ENCODE measurements at regions not wholly inside any gene's neighbourhood (a gene's known extent, or its start where the extent isn't known, plus 50 kb on each side); places are given as distances from the start of the nearest gene placed in this dataset.

- TF ChIP-seq L3MBTL2 (conservative IDR thresholded peaks at IDR 0.05) (no peak), FOXM1 (IDR thresholded peaks at IDR 0.05; ENCODE audit: borderline replicate concordance) (no peak), NFRKB (IDR thresholded peaks at IDR 0.05) (no peak)
- CTCF ChIA-PET, result no interaction called here
- no peak for DNase-seq (ENCODE audit: extremely low spot score)
- POLR2A ChIA-PET, result no interaction called here
Measured at GRCh38 chr4:138311771-138312535, 69.8 kb upstream of the SLC7A11 start.

GRCh38 chr4:138310991-138311390 is 68.8 kb upstream of the SLC7A11 start:
- TF ChIP-seq FOXM1 (IDR thresholded peaks at IDR 0.05; ENCODE audit: borderline replicate concordance) (no peak), PKNOX1 (IDR thresholded peaks at IDR 0.05) (no peak), BHLHE40 (IDR thresholded peaks at IDR 0.05; ENCODE audit: borderline replicate concordance) (no peak), ZNF384 (IDR thresholded peaks at IDR 0.05) (no peak), FOXA1 (IDR thresholded peaks at IDR 0.05) (no peak), LEF1 (IDR thresholded peaks at IDR 0.05; ENCODE audit: borderline replicate concordance) (no peak), FOXK2 (IDR thresholded peaks at IDR 0.05) (no peak)
- ChIA-PET POLR2A (interaction anchor here (0.6 kb wide), 1 partner anchor 948 kb away, joined by 3 read pairs; no protein-coding TSS in a partner anchor), CTCF (no interaction called here)
- no peak for DNase-seq (ENCODE audit: extremely low spot score)

GRCh38 chr4:138310498-138310897 is 68.3 kb upstream of the SLC7A11 start:
- DNase-seq (ENCODE audit: extremely low spot score), result no peak
- TF ChIP-seq SUZ12 (IDR thresholded peaks at IDR 0.05), result no peak
- no peak for TF ChIP-seq TARDBP (IDR thresholded peaks at IDR 0.05)
- no peak for TF ChIP-seq CTBP1 (IDR thresholded peaks at IDR 0.05; ENCODE audit: borderline replicate concordance)
- TF ChIP-seq LEF1 (IDR thresholded peaks at IDR 0.05; ENCODE audit: borderline replicate concordance), result no peak
- TF ChIP-seq ELF4 (IDR thresholded peaks at IDR 0.05), result no peak
- no peak for TF ChIP-seq BHLHE40 (IDR thresholded peaks at IDR 0.05; ENCODE audit: borderline replicate concordance)
- TF ChIP-seq ARNT (IDR thresholded peaks at IDR 0.05), result no peak
- no peak for TF ChIP-seq FOXM1 (IDR thresholded peaks at IDR 0.05; ENCODE audit: borderline replicate concordance)
- no peak for TF ChIP-seq L3MBTL2 (conservative IDR thresholded peaks at IDR 0.05)
- TF ChIP-seq HDGF (IDR thresholded peaks at IDR 0.05; ENCODE audit: borderline replicate concordance), result no peak
- no peak for TF ChIP-seq NFRKB (IDR thresholded peaks at IDR 0.05)
- no peak for TF ChIP-seq ZNF384 (IDR thresholded peaks at IDR 0.05)
- TF ChIP-seq SP1 (IDR thresholded peaks at IDR 0.05), result no peak
- ChIA-PET CTCF (no interaction called here), POLR2A (interaction anchor here (0.6 kb wide), 1 partner anchor 948 kb away, joined by 3 read pairs; no protein-coding TSS in a partner anchor)

GRCh38 chr4:138308356-138308755 is 66.2 kb upstream of the SLC7A11 start:
- TF ChIP-seq SP1 (IDR thresholded peaks at IDR 0.05), result no peak
- no peak for TF ChIP-seq L3MBTL2 (conservative IDR thresholded peaks at IDR 0.05)
- no peak for TF ChIP-seq HDGF (IDR thresholded peaks at IDR 0.05; ENCODE audit: borderline replicate concordance)
- TF ChIP-seq FOXA1 (IDR thresholded peaks at IDR 0.05), result no peak
- TF ChIP-seq SUZ12 (IDR thresholded peaks at IDR 0.05), result no peak
- TF ChIP-seq NFRKB (IDR thresholded peaks at IDR 0.05), result no peak
- TF ChIP-seq PKNOX1 (IDR thresholded peaks at IDR 0.05), result no peak
- no peak for TF ChIP-seq CTBP1 (IDR thresholded peaks at IDR 0.05; ENCODE audit: borderline replicate concordance)
- no peak for TF ChIP-seq ELF4 (IDR thresholded peaks at IDR 0.05)
- TF ChIP-seq ZNF384 (IDR thresholded peaks at IDR 0.05), result no peak
- TF ChIP-seq FOXK2 (IDR thresholded peaks at IDR 0.05), result no peak
- no peak for TF ChIP-seq TARDBP (IDR thresholded peaks at IDR 0.05)
- ChIA-PET CTCF (no interaction called here), POLR2A (interaction anchor here (0.9 kb wide), 1 partner anchor 66 kb away, joined by 4 read pairs; the partner anchor contains the start of gene SLC7A11)
- no peak for DNase-seq (ENCODE audit: extremely low spot score)

- ChIA-PET CTCF (no interaction called here), POLR2A (no interaction called here)
- DNase-seq (ENCODE audit: extremely low spot score), result no peak
- TF ChIP-seq ZNF384 (IDR thresholded peaks at IDR 0.05) (no peak), LEF1 (IDR thresholded peaks at IDR 0.05; ENCODE audit: borderline replicate concordance) (no peak)
Measured at GRCh38 chr4:138307319-138307718, 65.2 kb upstream of the SLC7A11 start.

GRCh38 chr4:138305050-138305449 is 62.9 kb upstream of the SLC7A11 start:
- ChIA-PET POLR2A (no interaction called here), CTCF (interaction anchor here (1.1 kb wide), 1 partner anchor 121 kb away, joined by 3 read pairs; no protein-coding TSS in a partner anchor)
- TF ChIP-seq NFRKB (IDR thresholded peaks at IDR 0.05) (no peak), FOXA1 (IDR thresholded peaks at IDR 0.05) (no peak), CTBP1 (IDR thresholded peaks at IDR 0.05; ENCODE audit: borderline replicate concordance) (no peak), ZNF384 (IDR thresholded peaks at IDR 0.05) (no peak), ELF4 (IDR thresholded peaks at IDR 0.05) (no peak), PKNOX1 (IDR thresholded peaks at IDR 0.05) (no peak), LEF1 (IDR thresholded peaks at IDR 0.05; ENCODE audit: borderline replicate concordance) (no peak), L3MBTL2 (conservative IDR thresholded peaks at IDR 0.05) (no peak), SP1 (IDR thresholded peaks at IDR 0.05) (no peak), HDGF (IDR thresholded peaks at IDR 0.05; ENCODE audit: borderline replicate concordance) (no peak), TARDBP (IDR thresholded peaks at IDR 0.05) (no peak), BHLHE40 (IDR thresholded peaks at IDR 0.05; ENCODE audit: borderline replicate concordance) (no peak), FOXK2 (IDR thresholded peaks at IDR 0.05) (no peak), FOXM1 (IDR thresholded peaks at IDR 0.05; ENCODE audit: borderline replicate concordance) (no peak), ARNT (IDR thresholded peaks at IDR 0.05) (no peak), SUZ12 (IDR thresholded peaks at IDR 0.05) (no peak)
- DNase-seq (ENCODE audit: extremely low spot score), result no peak

Measured in HEK293T (cell line).